Kidney epithelial cell (primary cell): ENCODE measurements at regions not wholly inside any gene's neighbourhood (a gene's known extent, or its start where the extent isn't known, plus 50 kb on each side); places are given as distances from the start of the nearest gene placed in this dataset.
A peak's percentile ranks its signal among the peaks of the same experiment; 100 is the strongest.

Experiments
- DNase-seq: peaks from one replicate; pipeline ENCODE4 v3.0.0-alpha.2; 2010; ENCODE audit warnings: low read depth
- H3K27me3 ChIP-seq: 2 replicates; pipeline ENCODE4 v1.6.0; 2011; ENCODE audit warnings: low read length; ENCODE audit not compliant: control insufficient read depth, insufficient read depth
- H3K36me3 ChIP-seq: 2 replicates; pipeline ENCODE4 v1.5.1; 2011; ENCODE audit warnings: low read length; ENCODE audit not compliant: control insufficient read depth, insufficient read depth
- H3K4me3 ChIP-seq: 2 replicates; pipeline ENCODE4 v1.5.1; 2011; ENCODE audit warnings: low read depth, mild to moderate bottlenecking, control low read depth, low read length
- TF ChIP-seq, protein P1 (sequence below): IDR thresholded peaks from 2 replicates; pipeline ENCODE4 v1.5.1; 2011; ENCODE audit warnings: mild to moderate bottlenecking, moderate library complexity, low read length, control low read depth, inconsistent platforms; ENCODE audit not compliant: insufficient read depth, poor library complexity, severe bottlenecking

DNA sequence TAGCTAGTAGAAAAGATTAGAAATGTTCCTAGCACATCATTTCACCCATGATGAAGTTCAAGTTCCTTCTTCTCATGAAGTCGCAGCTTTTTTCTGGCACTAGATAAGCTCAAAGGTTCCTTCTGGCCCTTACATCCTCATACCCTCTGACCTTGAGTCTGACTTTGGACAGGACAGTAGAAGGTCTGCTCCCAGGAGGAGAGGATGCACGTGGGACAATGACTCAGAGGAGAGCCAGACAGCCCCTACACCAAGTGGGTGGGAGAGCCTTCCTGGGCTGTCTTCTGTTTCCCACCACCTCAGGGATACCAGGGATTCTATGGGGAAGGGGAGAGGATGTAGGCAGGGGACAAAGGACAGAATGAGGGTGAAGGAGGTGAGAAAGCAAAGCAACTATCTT is 86.0 kb downstream of the HHIPL2 start:
- DNase-seq: no peak
- Histone ChIP-seq H3K4me3 (no peak overlapping the region), H3K36me3 (no peaks in the 10 kb centered on the region), H3K27me3 (no peaks in the 10 kb centered on the region)
- TF ChIP-seq, protein P1, sequence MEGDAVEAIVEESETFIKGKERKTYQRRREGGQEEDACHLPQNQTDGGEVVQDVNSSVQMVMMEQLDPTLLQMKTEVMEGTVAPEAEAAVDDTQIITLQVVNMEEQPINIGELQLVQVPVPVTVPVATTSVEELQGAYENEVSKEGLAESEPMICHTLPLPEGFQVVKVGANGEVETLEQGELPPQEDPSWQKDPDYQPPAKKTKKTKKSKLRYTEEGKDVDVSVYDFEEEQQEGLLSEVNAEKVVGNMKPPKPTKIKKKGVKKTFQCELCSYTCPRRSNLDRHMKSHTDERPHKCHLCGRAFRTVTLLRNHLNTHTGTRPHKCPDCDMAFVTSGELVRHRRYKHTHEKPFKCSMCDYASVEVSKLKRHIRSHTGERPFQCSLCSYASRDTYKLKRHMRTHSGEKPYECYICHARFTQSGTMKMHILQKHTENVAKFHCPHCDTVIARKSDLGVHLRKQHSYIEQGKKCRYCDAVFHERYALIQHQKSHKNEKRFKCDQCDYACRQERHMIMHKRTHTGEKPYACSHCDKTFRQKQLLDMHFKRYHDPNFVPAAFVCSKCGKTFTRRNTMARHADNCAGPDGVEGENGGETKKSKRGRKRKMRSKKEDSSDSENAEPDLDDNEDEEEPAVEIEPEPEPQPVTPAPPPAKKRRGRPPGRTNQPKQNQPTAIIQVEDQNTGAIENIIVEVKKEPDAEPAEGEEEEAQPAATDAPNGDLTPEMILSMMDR: no peak

DNA sequence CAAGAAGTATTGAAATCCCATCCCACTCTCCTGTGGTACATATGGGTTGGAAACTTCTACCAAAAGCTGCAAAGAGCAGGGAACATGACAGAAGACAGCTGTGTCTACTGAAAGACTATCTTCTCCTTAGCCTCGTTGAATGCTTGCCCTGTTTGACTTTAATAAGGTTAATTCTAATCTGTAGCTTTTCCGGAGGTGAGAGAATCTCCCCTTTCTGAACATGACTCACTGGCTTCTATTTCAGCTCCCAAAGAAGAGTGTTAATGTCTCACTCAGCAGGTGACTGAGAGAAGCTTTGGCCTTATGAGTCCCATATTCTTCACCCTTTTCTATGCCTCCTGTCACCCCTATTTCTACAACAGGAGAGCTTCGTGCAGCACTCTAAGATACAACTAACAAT is 88.3 kb downstream of the HHIPL2 start:
- no peak for DNase-seq
- Histone ChIP-seq H3K36me3 (no peaks in the 10 kb centered on the region), H3K27me3 (no peaks in the 10 kb centered on the region), H3K4me3 (no peak overlapping the region)
- TF ChIP-seq, protein P1: no peak

DNA sequence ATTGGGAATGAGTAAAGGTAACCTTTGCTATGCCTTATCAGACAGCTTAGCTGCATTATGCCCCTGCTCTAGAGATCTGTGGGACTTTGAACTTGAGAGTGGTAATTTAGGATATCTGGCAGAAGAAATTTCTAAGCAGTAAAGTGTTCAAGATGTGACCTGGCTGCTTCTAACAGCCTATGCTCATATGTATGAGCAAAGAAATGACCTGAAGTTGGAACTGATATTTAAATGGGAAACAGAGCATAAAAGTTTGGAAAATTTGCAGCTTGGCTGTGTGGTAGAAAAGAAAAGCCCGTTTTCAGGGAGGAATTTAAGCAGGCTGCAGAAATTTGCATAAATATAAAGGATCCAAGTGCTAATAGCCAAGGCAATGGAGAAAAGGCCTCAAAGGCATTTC is 90.4 kb downstream of the HHIPL2 start:
- no peak for DNase-seq
- Histone ChIP-seq H3K36me3 (no peaks in the 10 kb centered on the region), H3K4me3 (no peak overlapping the region), H3K27me3 (no peaks in the 10 kb centered on the region)
- TF ChIP-seq, protein P1: no peak

DNA sequence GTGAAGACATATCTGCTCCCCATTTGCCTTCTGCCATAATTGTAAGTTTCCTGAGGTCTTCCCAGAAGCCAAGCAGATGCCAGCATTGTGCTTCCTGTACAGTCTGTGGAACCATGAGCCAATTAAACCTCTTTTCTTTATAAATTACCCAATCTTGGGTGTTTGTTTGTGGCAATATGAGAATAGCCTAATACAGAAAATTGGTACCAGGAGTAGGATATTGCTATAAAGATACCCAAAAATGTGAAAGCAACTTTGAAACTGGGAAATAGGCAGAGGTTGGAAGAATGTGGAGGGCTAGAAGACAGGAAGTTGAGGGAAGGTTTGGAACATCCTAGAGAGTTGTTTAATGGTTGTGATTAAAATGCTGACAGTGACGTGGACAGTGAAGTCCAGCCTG is 90.8 kb downstream of the HHIPL2 start:
- H3K27me3 ChIP-seq: no peaks in the 10 kb centered on the region
- TF ChIP-seq, protein P1: no peak
- DNase-seq: no peak
- H3K4me3 ChIP-seq: no peak overlapping the region
- H3K36me3 ChIP-seq: no peaks in the 10 kb centered on the region

DNA sequence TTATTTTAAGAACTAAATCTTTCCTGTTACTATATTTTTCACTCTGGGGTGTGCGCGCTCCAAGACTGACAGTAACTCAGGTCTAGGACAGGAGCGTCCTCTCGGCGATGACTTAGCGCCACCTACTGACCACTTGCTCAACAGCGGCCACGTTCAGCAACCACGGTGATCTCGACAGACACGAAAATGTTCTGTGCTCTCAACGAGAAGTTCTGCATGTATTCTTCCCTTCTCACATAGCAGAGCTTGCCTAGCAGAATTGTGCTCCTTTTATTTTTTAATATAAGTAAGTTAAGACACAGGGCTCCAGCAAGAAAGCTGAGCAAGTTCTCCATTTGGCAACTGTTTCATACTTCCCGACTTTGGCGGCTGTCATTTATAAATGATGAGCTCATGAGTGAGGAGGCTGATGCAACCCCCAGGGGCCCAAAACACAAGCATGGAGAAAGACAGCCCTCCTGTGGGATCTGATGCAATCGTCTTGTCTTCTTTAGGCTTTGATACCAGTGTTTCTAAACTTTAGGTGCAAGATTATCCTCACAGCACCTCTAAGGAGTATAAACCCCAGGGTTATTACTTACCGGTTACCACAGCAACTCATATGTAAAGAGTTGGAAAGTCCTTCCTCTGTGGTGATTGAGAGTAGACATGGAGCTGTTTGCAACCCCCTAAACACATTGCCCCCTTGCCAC is 92.6 kb downstream of the HHIPL2 start:
- TF ChIP-seq, protein P1: peak; percentile 93
- Histone ChIP-seq H3K4me3 (no peak overlapping the region), H3K27me3 (no peaks in the 10 kb centered on the region), H3K36me3 (no peaks in the 10 kb centered on the region)
- DNase-seq: no peak

DNA sequence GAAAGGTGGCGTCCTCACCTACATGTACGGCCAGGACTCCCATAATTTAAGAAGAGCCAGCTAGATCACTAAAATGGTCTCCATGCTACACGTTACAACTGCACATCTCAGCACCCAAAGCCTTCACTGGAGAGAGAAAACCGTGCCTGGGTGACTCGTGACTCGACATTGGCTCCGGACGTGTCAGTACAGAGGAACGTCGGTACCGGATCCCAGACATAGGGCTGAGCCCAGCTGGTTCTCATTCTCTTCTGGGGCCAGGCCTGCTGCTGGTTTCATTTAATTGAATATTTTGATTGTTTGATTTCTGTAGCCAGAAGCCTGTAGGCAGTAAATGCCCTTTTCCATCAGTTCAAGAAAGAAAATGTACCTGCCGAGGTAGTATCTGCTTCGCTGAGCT is 93.1 kb downstream of the HHIPL2 start:
- no peaks in the 10 kb centered on the region for H3K27me3 ChIP-seq
- no peak for DNase-seq
- no peak overlapping the region for H3K4me3 ChIP-seq
- no peaks in the 10 kb centered on the region for H3K36me3 ChIP-seq
- TF ChIP-seq, protein P1: no peak
